Peyer's patch (tissue), 4 donors: ENCODE measurements at regions not wholly inside any gene's neighbourhood (a gene's known extent, or its start where the extent isn't known, plus 50 kb on each side); places are given as distances from the start of the nearest gene placed in this dataset.

Experiments
- CTCF ChIP-seq, 6 experiments: fragments of 450-650 bp in 4 of 6; fragments of 200-600 bp in 2 of 6; sonication (generic) in 1 of 6; IDR thresholded peaks; one replicate each; pipeline ENCODE4 v1.5.1; 2017 to 2019; ENCODE audit warnings: antibody characterized with exemption in 6 of 6, mild to moderate bottlenecking in 3 of 6, moderate library complexity in 1 of 6
- POLR2A ChIP-seq, 2 donors: fragments of 450-650 bp; IDR thresholded peaks; one replicate each; pipeline ENCODE4 v1.5.1; 2017; ENCODE audit warnings: antibody characterized with exemption in 2 of 2, mild to moderate bottlenecking in 2 of 2, moderate library complexity in 2 of 2

GRCh38 chr21:38917043-38917774 is 111.5 kb downstream of the ETS2 start:
- TF ChIP-seq POLR2A (IDR thresholded peaks at IDR 0.05) (no peak), CTCF (IDR thresholded peaks at IDR 0.05) (no peak)
